Ovary (tissue), 7 donors: ENCODE measurements at regions not wholly inside any gene's neighbourhood (a gene's known extent, or its start where the extent isn't known, plus 50 kb on each side); places are given as distances from the start of the nearest gene placed in this dataset.

Experiments used
- DNase-seq, 5 donors: peaks; one replicate each; pipeline ENCODE4 v3.0.0-alpha.2; 2019 to 2020
- H3K27ac ChIP-seq, 2 donors: fragments of 200-600 bp; one replicate each; pipeline versions ENCODE4 v1.5.1 to v1.8.0; 2019 to 2022
- H3K27me3 ChIP-seq: fragments of 200-600 bp; one replicate; pipeline ENCODE4 v1.8.0; 2022
- H3K36me3 ChIP-seq: fragments of 200-600 bp; sonication (generic); one replicate; pipeline ENCODE4 v1.5.1; 2019
- H3K4me1 ChIP-seq: one replicate; pipeline ENCODE4 v1.8.1; 2013; ENCODE audit warnings: mild to moderate bottlenecking, moderate library complexity; ENCODE audit not compliant: insufficient read depth
- H3K4me3 ChIP-seq: fragments of 200-600 bp; sonication (generic); one replicate; pipeline ENCODE4 v1.5.1; 2017
- H3K9me3 ChIP-seq, 2 donors: fragments of 200-600 bp in 1 of 2; sonication (generic) in 1 of 2; one replicate each; pipeline versions ENCODE4 v1.5.1 to v1.8.1; 2013 to 2019; ENCODE audit warnings: mild to moderate bottlenecking in 1 of 2, moderate library complexity in 1 of 2
- EP300 ChIP-seq: sonication (generic); formaldehyde crosslinking; IDR thresholded peaks from one replicate; pipeline ENCODE4 v1.6.1; 2017; ENCODE audit warnings: antibody characterized with exemption
- POLR2A ChIP-seq: fragments of 450-650 bp; IDR thresholded peaks from one replicate; pipeline ENCODE4 v1.6.1; 2017; ENCODE audit warnings: antibody characterized with exemption, mild to moderate bottlenecking, moderate library complexity
- WGBS, 3 donors: extraction: QIAGEN DNeasy Blood & Tissue Kit in 1 of 3; methylation state at CpG; one replicate each; pipeline versions ENCODE4 v1.1.5 to v1.1.7; 2013 to 2017; 5-methylcytosine and 5-hydroxymethylcytosine counted together
- intact Hi-C, 4 donors: fragments of 100-400 bp; cut with DNase I; formaldehyde crosslinking; loops; one replicate each; pipeline versions ENCODE4 v1.11.0 to v1.15.1; 2022 to 2023
- TF ChIP-seq, protein P1 (sequence below), 3 donors: fragments of 450-650 bp in 2 of 3; fragments of 200-600 bp in 1 of 3; IDR thresholded peaks; one replicate each; pipeline versions ENCODE4 v1.5.1 to v1.8.0; 2016 to 2022; ENCODE audit warnings: antibody characterized with exemption in 3 of 3, mild to moderate bottlenecking in 1 of 3
- donor health status: DM: no; HTN: no; CAD: no; lungs with moderate emphysema.
- donor health status: DM: no; HTN: no; CAD: no.
- donor health status: Bipolar disorder and iron deficiency.
- donor health status: DM: no; HTN: no; CAD: no.
- donor health status: DM: yes; HTN: yes; CAD: no.

DNA sequence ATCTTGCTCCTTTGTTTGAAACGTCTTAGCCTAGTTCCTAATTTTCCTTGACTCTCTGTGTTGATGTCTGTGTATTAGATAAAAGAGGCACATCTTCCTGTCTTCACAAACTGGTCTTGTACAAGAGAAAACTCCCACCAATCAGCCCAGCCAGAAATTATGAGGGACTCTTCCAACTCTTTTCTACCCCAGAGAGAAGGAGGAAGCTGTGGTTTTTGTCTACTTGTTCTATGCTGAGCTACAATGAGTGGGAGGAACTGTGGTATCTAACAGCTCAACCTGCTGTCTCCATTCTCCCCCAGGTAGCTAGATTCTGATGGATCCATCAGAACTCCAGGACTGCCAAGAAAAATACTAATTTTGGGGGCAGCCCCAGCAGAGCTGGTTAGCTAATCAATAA is 392.5 kb downstream of the HS3ST3B1 start:
- DNase-seq: no peak
- Histone ChIP-seq H3K27ac (no peak overlapping the region), H3K4me3 (no peak overlapping the region), H3K27me3 (no peaks in the 10 kb centered on the region), H3K9me3 (no peaks in the 10 kb centered on the region), H3K36me3 (no peaks in the 10 kb centered on the region), H3K4me1 (no peaks in the 10 kb centered on the region)
- intact Hi-C loops: no loop called here
- no peak for TF ChIP-seq EP300
- 9 to 38% (median 21%) methylated on average over 1 of the region's 1 CpG for WGBS, 3 donors

DNA sequence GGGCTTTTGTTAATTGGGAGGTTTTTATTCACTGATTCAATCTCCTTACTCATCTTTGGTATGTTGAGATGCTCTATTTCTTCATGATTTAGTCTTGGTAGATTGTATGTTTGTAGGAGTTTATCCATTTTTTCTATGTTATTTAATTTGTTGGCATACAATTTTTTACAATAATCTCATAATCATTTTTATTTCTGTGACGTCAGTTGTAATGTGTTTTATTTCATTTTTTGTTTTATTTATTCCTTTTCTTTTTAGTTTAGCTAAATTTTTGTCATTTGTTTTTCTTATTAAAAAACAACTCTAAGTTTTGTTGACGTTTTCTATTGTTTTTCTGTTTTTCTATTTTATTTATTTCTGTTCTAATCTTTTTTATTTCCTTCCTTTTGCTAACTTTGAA is 389.8 kb downstream of the HS3ST3B1 start:
- no peaks in the 10 kb centered on the region for H3K36me3 ChIP-seq

GRCh38 chr17:14688134-14688533 is 387.3 kb downstream of the HS3ST3B1 start:
- Histone ChIP-seq H3K27ac (no peak overlapping the region), H3K27me3 (no peaks in the 10 kb centered on the region), H3K36me3 (no peaks in the 10 kb centered on the region), H3K9me3 (no peaks in the 10 kb centered on the region), H3K4me3 (no peak overlapping the region), H3K4me1 (no peaks in the 10 kb centered on the region)
- WGBS, 3 donors: 73 to 74% (median 73%) methylated on average over 3 of the region's 3 CpGs
- no peak for DNase-seq
- TF ChIP-seq, protein P1, sequence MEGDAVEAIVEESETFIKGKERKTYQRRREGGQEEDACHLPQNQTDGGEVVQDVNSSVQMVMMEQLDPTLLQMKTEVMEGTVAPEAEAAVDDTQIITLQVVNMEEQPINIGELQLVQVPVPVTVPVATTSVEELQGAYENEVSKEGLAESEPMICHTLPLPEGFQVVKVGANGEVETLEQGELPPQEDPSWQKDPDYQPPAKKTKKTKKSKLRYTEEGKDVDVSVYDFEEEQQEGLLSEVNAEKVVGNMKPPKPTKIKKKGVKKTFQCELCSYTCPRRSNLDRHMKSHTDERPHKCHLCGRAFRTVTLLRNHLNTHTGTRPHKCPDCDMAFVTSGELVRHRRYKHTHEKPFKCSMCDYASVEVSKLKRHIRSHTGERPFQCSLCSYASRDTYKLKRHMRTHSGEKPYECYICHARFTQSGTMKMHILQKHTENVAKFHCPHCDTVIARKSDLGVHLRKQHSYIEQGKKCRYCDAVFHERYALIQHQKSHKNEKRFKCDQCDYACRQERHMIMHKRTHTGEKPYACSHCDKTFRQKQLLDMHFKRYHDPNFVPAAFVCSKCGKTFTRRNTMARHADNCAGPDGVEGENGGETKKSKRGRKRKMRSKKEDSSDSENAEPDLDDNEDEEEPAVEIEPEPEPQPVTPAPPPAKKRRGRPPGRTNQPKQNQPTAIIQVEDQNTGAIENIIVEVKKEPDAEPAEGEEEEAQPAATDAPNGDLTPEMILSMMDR (IDR thresholded peaks at IDR 0.05): no peak
- TF ChIP-seq POLR2A: no peak
- no peak for TF ChIP-seq EP300
- intact Hi-C loops: no loop called here

More for the DNA sequence above, 389.8 kb downstream of the HS3ST3B1 start:
- Histone ChIP-seq H3K4me3 (no peak overlapping the region), H3K27ac (no peak overlapping the region), H3K27me3 (no peaks in the 10 kb centered on the region), H3K9me3 (no peaks in the 10 kb centered on the region), H3K4me1 (no peaks in the 10 kb centered on the region)
- no peak for TF ChIP-seq EP300
- TF ChIP-seq, protein P1 (IDR thresholded peaks at IDR 0.05): no peak
- TF ChIP-seq POLR2A: no peak
- no peak for DNase-seq
- intact Hi-C loops: no loop called here
- WGBS, 3 donors: 40 to 60% (median 60%) methylated on average over 2 of the region's 2 CpGs

DNA sequence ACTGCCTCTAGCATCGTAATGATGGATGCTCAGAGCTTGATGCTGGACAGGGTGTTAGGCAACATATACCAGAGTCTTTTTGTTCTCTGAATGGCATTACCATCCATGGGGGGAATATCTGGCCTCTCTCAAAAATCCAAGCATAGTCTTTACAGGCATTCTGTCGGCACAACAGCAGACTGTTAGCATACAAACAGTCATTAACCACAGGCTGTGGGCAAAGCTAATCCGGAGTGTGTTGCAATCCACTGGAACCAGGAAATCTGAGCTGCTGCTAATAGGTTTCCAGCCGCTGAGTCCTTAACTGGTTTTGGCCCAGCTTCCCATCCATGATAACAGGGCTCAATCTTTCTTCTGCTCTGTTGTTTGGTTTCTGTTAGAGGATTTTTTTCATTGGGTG is 371.9 kb downstream of the HS3ST3B1 start:
- H3K9me3 ChIP-seq: no peaks in the 10 kb centered on the region
- no peak overlapping the region for H3K27ac ChIP-seq
- 67 to 75% (median 69%) methylated on average over 4 of the region's 4 CpGs for WGBS, 3 donors
- H3K36me3 ChIP-seq: no peaks in the 10 kb centered on the region
- no peaks in the 10 kb centered on the region for H3K27me3 ChIP-seq
- intact Hi-C loops: no loop called here
- TF ChIP-seq, protein P1 (IDR thresholded peaks at IDR 0.05): no peak
- TF ChIP-seq POLR2A (no peak), EP300 (no peak)
- no peak overlapping the region for H3K4me3 ChIP-seq
- no peaks in the 10 kb centered on the region for H3K4me1 ChIP-seq
- DNase-seq: no peak

- no peak for DNase-seq
- Histone ChIP-seq H3K9me3 (no peaks in the 10 kb centered on the region), H3K36me3 (no peaks in the 10 kb centered on the region), H3K27ac (no peak overlapping the region), H3K4me1 (no peaks in the 10 kb centered on the region), H3K4me3 (no peak overlapping the region), H3K27me3 (no peaks in the 10 kb centered on the region)
- TF ChIP-seq, protein P1 (IDR thresholded peaks at IDR 0.05): no peak
- no peak for TF ChIP-seq EP300
- TF ChIP-seq POLR2A: no peak
- intact Hi-C loops: no loop called here
- WGBS, 3 donors: 77 to 88% (median 86%) methylated on average over 1 of the region's 1 CpG
Observed at GRCh38 chr17:14670861-14671260, 370.0 kb downstream of the HS3ST3B1 start.
